ENCODE measurements at regions not wholly inside any gene's neighbourhood (a gene's known extent, or its start where the extent isn't known, plus 50 kb on each side); places are given as distances from the start of the nearest gene placed in this dataset.

GRCh38 chrX:39542316-39542715 lies 555.4 kb downstream of the BCOR start:
- no peaks in the 10 kb centered on the region for H3K36me3 ChIP-seq (ENCODE audit: control insufficient read depth, insufficient read depth, low read length, severe bottlenecking)
- H3K4me1 ChIP-seq (ENCODE audit: control insufficient read depth, insufficient read depth, low read length), result no peaks in the 10 kb centered on the region
- peaks cover 36% of the 10 kb centered on the region for H3K27me3 ChIP-seq (replicated peaks; ENCODE audit: control insufficient read depth, insufficient read depth, low read length)

GRCh38 chrX:39550795-39551361 lies 546.9 kb downstream of the BCOR start:
- no peak overlapping the region for H3K4me3 ChIP-seq (ENCODE audit: low read length)
- no peak overlapping the region for H3K9ac ChIP-seq (ENCODE audit: low read length)
- H3K9me3 ChIP-seq (ENCODE audit: control insufficient read depth, low read length), result peaks cover 26% of the 10 kb centered on the region
- DNase-seq (ENCODE audit: low read depth), result no peak
- H3K36me3 ChIP-seq (ENCODE audit: control insufficient read depth, insufficient read depth, low read length, severe bottlenecking), result no peaks in the 10 kb centered on the region
- H3K4me1 ChIP-seq (ENCODE audit: control insufficient read depth, insufficient read depth, low read length), result no peaks in the 10 kb centered on the region
- H3K27me3 ChIP-seq (replicated peaks; ENCODE audit: control insufficient read depth, insufficient read depth, low read length), result peaks cover 22% of the 10 kb centered on the region

More at GRCh38 chrX:39542316-39542715, 555.4 kb downstream of the BCOR start:
- no peak overlapping the region for H3K4me3 ChIP-seq (ENCODE audit: low read length)
- no peak overlapping the region for H3K9ac ChIP-seq (ENCODE audit: low read length)
- DNase-seq (ENCODE audit: low read depth), result no peak
- peaks cover 14% of the 10 kb centered on the region for H3K9me3 ChIP-seq (ENCODE audit: control insufficient read depth, low read length)

- Histone ChIP-seq H3K27me3 (replicated peaks; ENCODE audit: control insufficient read depth, insufficient read depth, low read length) (peaks cover 24% of the 10 kb centered on the region), H3K4me3 (ENCODE audit: low read length) (no peak overlapping the region), H3K9ac (ENCODE audit: low read length) (no peak overlapping the region), H3K36me3 (ENCODE audit: control insufficient read depth, insufficient read depth, low read length, severe bottlenecking) (no peaks in the 10 kb centered on the region), H3K4me1 (ENCODE audit: control insufficient read depth, insufficient read depth, low read length) (no peaks in the 10 kb centered on the region), H3K9me3 (ENCODE audit: control insufficient read depth, low read length) (peaks cover 26% of the 10 kb centered on the region)
- DNase-seq (ENCODE audit: low read depth), result no peak
These were observed 546.0 kb downstream of the BCOR start for GRCh38 chrX:39551762-39552161.

GRCh38 chrX:39555431-39555830 lies 542.3 kb downstream of the BCOR start:
- Histone ChIP-seq H3K9ac (ENCODE audit: low read length) (no peak overlapping the region), H3K4me3 (ENCODE audit: low read length) (no peak overlapping the region), H3K27me3 (replicated peaks; ENCODE audit: control insufficient read depth, insufficient read depth, low read length) (peaks cover 28% of the 10 kb centered on the region), H3K9me3 (ENCODE audit: control insufficient read depth, low read length) (peaks cover 22% of the 10 kb centered on the region), H3K4me1 (ENCODE audit: control insufficient read depth, insufficient read depth, low read length) (no peaks in the 10 kb centered on the region), H3K36me3 (ENCODE audit: control insufficient read depth, insufficient read depth, low read length, severe bottlenecking) (no peaks in the 10 kb centered on the region)
- DNase-seq (ENCODE audit: low read depth), result no peak

GRCh38 chrX:39556056-39556455 lies 541.7 kb downstream of the BCOR start:
- DNase-seq (ENCODE audit: low read depth), result no peak
- no peak overlapping the region for H3K4me3 ChIP-seq (ENCODE audit: low read length)
- H3K9ac ChIP-seq (ENCODE audit: low read length), result no peak overlapping the region
- H3K27me3 ChIP-seq (replicated peaks; ENCODE audit: control insufficient read depth, insufficient read depth, low read length), result peaks cover 22% of the 10 kb centered on the region
- no peaks in the 10 kb centered on the region for H3K4me1 ChIP-seq (ENCODE audit: control insufficient read depth, insufficient read depth, low read length)
- no peaks in the 10 kb centered on the region for H3K36me3 ChIP-seq (ENCODE audit: control insufficient read depth, insufficient read depth, low read length, severe bottlenecking)
- H3K9me3 ChIP-seq (ENCODE audit: control insufficient read depth, low read length), result peaks cover 17% of the 10 kb centered on the region

- H3K4me1 ChIP-seq (ENCODE audit: control insufficient read depth, insufficient read depth, low read length), result no peaks in the 10 kb centered on the region
- H3K36me3 ChIP-seq (ENCODE audit: control insufficient read depth, insufficient read depth, low read length, severe bottlenecking), result no peaks in the 10 kb centered on the region
- no peak overlapping the region for H3K4me3 ChIP-seq (ENCODE audit: low read length)
- DNase-seq (ENCODE audit: low read depth), result peak; percentile 23
- H3K27me3 ChIP-seq (replicated peaks; ENCODE audit: control insufficient read depth, insufficient read depth, low read length), result peaks cover 22% of the 10 kb centered on the region
- H3K9ac ChIP-seq (ENCODE audit: low read length), result no peak overlapping the region
- peaks cover 14% of the 10 kb centered on the region for H3K9me3 ChIP-seq (ENCODE audit: control insufficient read depth, low read length)
These were observed 538.5 kb downstream of the BCOR start for GRCh38 chrX:39559229-39559628.

- no peak for DNase-seq (ENCODE audit: low read depth)
- Histone ChIP-seq H3K4me3 (ENCODE audit: low read length) (no peak overlapping the region), H3K27me3 (replicated peaks; ENCODE audit: control insufficient read depth, insufficient read depth, low read length) (peaks cover 26% of the 10 kb centered on the region)
These were observed 537.5 kb downstream of the BCOR start for GRCh38 chrX:39560271-39560670.

GRCh38 chrX:39563178-39563577 lies 534.6 kb downstream of the BCOR start:
- no peak overlapping the region for H3K9ac ChIP-seq (ENCODE audit: low read length)
- H3K36me3 ChIP-seq (ENCODE audit: control insufficient read depth, insufficient read depth, low read length, severe bottlenecking), result no peaks in the 10 kb centered on the region
- no peak overlapping the region for H3K4me3 ChIP-seq (ENCODE audit: low read length)
- H3K27me3 ChIP-seq (replicated peaks; ENCODE audit: control insufficient read depth, insufficient read depth, low read length), result peaks cover 35% of the 10 kb centered on the region
- H3K4me1 ChIP-seq (ENCODE audit: control insufficient read depth, insufficient read depth, low read length), result no peaks in the 10 kb centered on the region
- DNase-seq (ENCODE audit: low read depth), result no peak
- H3K9me3 ChIP-seq (ENCODE audit: control insufficient read depth, low read length), result peaks cover 13% of the 10 kb centered on the region

More at GRCh38 chrX:39560271-39560670, 537.5 kb downstream of the BCOR start:
- no peaks in the 10 kb centered on the region for H3K4me1 ChIP-seq (ENCODE audit: control insufficient read depth, insufficient read depth, low read length)
- H3K9ac ChIP-seq (ENCODE audit: low read length), result no peak overlapping the region
- peaks cover 7% of the 10 kb centered on the region for H3K9me3 ChIP-seq (ENCODE audit: control insufficient read depth, low read length)
- no peaks in the 10 kb centered on the region for H3K36me3 ChIP-seq (ENCODE audit: control insufficient read depth, insufficient read depth, low read length, severe bottlenecking)

GRCh38 chrX:39564751-39565150 lies 533.0 kb downstream of the BCOR start:
- peaks cover 48% of the 10 kb centered on the region for H3K27me3 ChIP-seq (replicated peaks; ENCODE audit: control insufficient read depth, insufficient read depth, low read length)
- DNase-seq (ENCODE audit: low read depth), result no peak
- H3K9ac ChIP-seq (ENCODE audit: low read length), result no peak overlapping the region
- no peaks in the 10 kb centered on the region for H3K4me1 ChIP-seq (ENCODE audit: control insufficient read depth, insufficient read depth, low read length)
- H3K9me3 ChIP-seq (ENCODE audit: control insufficient read depth, low read length), result peaks cover 18% of the 10 kb centered on the region
- no peak overlapping the region for H3K4me3 ChIP-seq (ENCODE audit: low read length)
- H3K36me3 ChIP-seq (ENCODE audit: control insufficient read depth, insufficient read depth, low read length, severe bottlenecking), result no peaks in the 10 kb centered on the region

GRCh38 chrX:39574178-39574577 lies 523.6 kb downstream of the BCOR start:
- DNase-seq (ENCODE audit: low read depth), result no peak
- no peak overlapping the region for H3K9ac ChIP-seq (ENCODE audit: low read length)
- no peaks in the 10 kb centered on the region for H3K36me3 ChIP-seq (ENCODE audit: control insufficient read depth, insufficient read depth, low read length, severe bottlenecking)
- H3K4me1 ChIP-seq (ENCODE audit: control insufficient read depth, insufficient read depth, low read length), result no peaks in the 10 kb centered on the region
- no peak overlapping the region for H3K4me3 ChIP-seq (ENCODE audit: low read length)
- H3K27me3 ChIP-seq (replicated peaks; ENCODE audit: control insufficient read depth, insufficient read depth, low read length), result peaks cover 61% of the 10 kb centered on the region
- no peaks in the 10 kb centered on the region for H3K9me3 ChIP-seq (ENCODE audit: control insufficient read depth, low read length)

- Histone ChIP-seq H3K36me3 (ENCODE audit: control insufficient read depth, insufficient read depth, low read length, severe bottlenecking) (no peaks in the 10 kb centered on the region), H3K4me3 (ENCODE audit: low read length) (no peak overlapping the region), H3K27me3 (replicated peaks; ENCODE audit: control insufficient read depth, insufficient read depth, low read length) (peaks cover 61% of the 10 kb centered on the region), H3K4me1 (ENCODE audit: control insufficient read depth, insufficient read depth, low read length) (no peaks in the 10 kb centered on the region), H3K9me3 (ENCODE audit: control insufficient read depth, low read length) (no peaks in the 10 kb centered on the region), H3K9ac (ENCODE audit: low read length) (no peak overlapping the region)
- DNase-seq (ENCODE audit: low read depth), result no peak
These were observed 521.5 kb downstream of the BCOR start for GRCh38 chrX:39576041-39576872.
